ENCODE measurements at regions not wholly inside any gene's neighbourhood (a gene's known extent, or its start where the extent isn't known, plus 50 kb on each side); places are given as distances from the start of the nearest gene placed in this dataset.

DNA sequence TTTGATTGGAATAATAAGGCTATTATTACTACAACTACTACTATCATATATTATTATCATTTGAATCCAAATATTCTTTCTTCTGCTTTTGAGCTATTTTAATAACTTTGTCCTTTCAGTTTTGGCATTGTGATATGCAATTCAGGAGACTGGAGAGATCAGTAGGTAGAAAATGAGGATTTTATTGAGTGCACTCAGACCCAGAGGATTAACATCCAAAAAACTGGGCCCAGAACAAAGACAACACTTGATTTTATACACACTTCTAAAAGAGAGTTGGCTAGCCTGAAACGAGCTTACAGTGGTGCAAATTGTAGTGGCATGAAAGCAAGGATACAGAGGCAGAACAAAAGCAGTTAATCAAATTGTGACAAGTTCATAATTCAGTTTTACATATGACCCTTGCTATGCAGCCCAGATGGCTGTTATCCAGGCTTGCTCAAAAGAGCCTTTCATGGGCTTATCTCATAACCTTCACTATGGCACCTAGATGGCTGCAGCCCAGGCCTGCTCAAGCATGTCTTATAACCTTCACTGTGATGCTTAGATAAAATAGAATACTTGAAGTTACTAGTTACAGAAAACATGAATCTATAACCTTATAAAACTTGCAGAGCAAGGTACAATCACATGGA is 796.3 kb upstream of the RAG2 start:
- DNase-seq (ENCODE audit: low read depth): no peak
- TF ChIP-seq, protein P1, sequence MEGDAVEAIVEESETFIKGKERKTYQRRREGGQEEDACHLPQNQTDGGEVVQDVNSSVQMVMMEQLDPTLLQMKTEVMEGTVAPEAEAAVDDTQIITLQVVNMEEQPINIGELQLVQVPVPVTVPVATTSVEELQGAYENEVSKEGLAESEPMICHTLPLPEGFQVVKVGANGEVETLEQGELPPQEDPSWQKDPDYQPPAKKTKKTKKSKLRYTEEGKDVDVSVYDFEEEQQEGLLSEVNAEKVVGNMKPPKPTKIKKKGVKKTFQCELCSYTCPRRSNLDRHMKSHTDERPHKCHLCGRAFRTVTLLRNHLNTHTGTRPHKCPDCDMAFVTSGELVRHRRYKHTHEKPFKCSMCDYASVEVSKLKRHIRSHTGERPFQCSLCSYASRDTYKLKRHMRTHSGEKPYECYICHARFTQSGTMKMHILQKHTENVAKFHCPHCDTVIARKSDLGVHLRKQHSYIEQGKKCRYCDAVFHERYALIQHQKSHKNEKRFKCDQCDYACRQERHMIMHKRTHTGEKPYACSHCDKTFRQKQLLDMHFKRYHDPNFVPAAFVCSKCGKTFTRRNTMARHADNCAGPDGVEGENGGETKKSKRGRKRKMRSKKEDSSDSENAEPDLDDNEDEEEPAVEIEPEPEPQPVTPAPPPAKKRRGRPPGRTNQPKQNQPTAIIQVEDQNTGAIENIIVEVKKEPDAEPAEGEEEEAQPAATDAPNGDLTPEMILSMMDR (conservative IDR thresholded peaks at IDR 0.05; ENCODE audit: low read depth, low read length): no peak
- no peak overlapping the region for H3K4me3 ChIP-seq (ENCODE audit: low read depth, low read length)

DNA sequence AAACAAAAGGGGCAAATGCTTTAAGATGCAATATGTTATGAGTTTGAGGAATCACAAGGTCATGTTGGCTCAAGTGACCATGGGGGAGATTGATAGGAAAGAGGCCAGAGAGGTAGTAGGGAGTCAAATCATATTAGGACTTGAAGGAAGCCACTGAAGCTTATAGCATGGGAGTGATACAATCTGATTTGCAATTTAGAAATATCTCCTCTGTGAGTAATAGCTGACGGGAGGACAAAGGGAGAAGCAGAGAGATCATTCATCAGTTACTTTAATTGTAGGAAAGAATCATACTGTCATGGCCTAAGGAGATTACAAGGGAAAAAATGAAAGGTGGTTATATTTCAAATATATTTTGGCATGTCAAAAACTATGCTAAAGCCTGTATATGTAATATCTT is 793.6 kb upstream of the RAG2 start:
- TF ChIP-seq, protein P1 (conservative IDR thresholded peaks at IDR 0.05; ENCODE audit: low read depth, low read length): no peak
- H3K4me3 ChIP-seq (ENCODE audit: low read depth, low read length): no peak overlapping the region
- DNase-seq (ENCODE audit: low read depth): no peak

DNA sequence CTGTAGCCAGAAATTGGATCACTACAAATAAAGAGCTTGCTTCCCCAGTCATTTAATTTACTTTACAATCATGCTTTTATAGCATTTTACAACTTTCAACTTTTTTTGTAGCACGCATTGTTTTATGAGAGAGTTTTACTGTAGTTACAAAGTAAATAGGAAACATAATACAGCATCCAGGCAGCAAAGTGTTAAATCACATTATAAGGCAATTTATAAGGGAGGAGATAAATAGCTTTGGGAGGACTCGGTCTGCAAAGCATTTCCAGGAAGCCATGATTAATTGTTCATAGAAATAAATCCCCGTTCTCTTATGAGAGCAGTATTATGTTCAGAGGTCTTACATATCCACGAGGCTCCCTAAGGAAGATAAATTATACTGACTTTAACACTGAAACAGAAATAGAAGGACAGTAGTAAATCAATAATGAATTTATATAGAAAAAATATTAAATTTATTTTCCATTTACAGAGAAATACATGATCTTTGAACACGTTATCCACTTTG is 792.6 kb upstream of the RAG2 start:
- TF ChIP-seq, protein P1 (conservative IDR thresholded peaks at IDR 0.05; ENCODE audit: low read depth, low read length): no peak
- H3K4me3 ChIP-seq (ENCODE audit: low read depth, low read length): no peak overlapping the region
- no peak for DNase-seq (ENCODE audit: low read depth)

DNA sequence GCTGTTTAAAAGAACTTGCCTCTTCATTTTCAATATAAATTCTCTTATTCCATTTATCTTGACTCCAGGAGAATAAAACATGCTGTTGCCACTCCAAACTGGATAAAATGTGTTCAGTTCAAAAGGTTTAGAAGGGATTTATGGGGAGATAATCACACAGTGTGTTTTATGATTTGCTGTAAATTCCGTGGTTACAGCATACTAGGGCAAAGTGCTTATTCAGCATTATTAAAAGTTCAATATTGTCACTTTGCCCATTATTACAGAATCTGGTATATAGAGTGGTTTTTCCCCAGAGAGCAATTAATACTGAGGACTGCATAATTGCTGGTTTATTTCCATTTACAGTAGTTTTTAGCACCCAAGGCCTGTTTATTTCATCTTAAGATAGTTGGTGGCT is 780.9 kb upstream of the RAG2 start:
- H3K4me3 ChIP-seq (ENCODE audit: low read depth, low read length): no peak overlapping the region
- DNase-seq (ENCODE audit: low read depth): no peak
- TF ChIP-seq, protein P1 (conservative IDR thresholded peaks at IDR 0.05; ENCODE audit: low read depth, low read length): no peak

DNA sequence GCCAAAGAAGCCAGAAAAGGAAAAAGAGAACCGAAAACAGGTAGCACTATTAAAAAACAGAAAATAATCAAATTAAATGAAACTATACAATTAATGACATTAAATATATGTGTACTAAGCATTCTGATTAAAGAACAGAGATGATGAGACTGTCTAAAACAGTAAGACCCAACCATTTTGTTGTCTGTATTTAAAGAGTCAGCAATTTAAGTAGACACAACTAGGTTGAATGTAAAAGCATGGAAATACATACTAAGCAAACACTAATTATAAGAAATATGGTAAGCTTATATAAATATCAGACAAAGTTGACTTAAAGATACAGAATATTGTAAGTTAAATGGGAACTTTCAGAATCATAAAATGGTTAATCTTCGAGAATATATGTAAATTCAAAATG is 774.6 kb upstream of the RAG2 start:
- H3K4me3 ChIP-seq (ENCODE audit: low read depth, low read length): no peak overlapping the region
- no peak for DNase-seq (ENCODE audit: low read depth)
- TF ChIP-seq, protein P1 (conservative IDR thresholded peaks at IDR 0.05; ENCODE audit: low read depth, low read length): no peak

DNA sequence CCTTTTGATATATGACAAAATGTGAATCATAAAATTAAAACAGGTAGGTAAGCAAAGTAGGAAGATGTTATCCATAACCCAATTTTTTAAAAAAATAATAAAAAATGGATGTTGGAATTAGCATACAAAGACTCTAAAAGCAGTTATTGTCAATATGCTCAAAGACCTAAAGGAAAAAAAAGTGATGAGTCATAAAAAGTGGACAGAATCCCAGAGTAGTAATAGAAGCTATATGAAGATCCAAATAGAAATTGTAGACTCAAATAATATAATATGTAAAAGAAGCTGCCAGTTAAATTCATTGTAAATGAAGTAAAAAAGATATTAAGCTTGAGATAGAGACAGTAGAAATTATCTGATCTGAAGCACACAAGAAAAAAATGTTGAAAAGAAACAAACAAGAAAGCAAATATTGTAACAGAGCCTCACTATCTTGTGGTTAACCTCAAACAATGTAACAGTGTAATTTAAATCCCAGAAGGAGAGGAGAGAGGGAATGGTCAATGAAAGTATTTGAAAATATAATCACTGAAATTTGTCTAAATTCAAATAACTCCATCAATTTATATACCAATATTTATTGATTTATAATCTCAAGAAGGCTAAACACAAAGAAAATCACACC is 773.4 kb upstream of the RAG2 start:
- TF ChIP-seq, protein P1 (conservative IDR thresholded peaks at IDR 0.05; ENCODE audit: low read depth, low read length): no peak
- H3K4me3 ChIP-seq (ENCODE audit: low read depth, low read length): no peak overlapping the region
- no peak for DNase-seq (ENCODE audit: low read depth)

DNA sequence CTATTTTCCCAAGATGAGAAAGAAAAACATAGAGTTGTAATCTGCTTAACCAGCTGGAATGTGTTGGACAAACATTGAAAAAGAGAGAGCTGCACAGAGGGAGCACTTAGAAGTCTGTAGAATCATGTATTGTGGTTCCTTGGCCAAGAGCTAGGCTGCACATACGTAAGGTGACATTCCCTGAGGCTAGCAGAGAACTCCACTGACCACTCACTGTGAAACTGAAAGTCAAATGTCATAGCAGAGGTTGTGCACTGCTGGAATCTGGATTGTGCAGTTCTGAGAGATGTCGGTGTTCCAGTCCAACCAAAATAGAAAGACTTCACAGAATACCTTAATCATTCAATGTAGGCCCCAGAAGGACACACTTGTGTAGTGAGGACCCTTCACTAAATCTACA is 772.8 kb upstream of the RAG2 start:
- TF ChIP-seq, protein P1 (conservative IDR thresholded peaks at IDR 0.05; ENCODE audit: low read depth, low read length): no peak
- no peak overlapping the region for H3K4me3 ChIP-seq (ENCODE audit: low read depth, low read length)
- DNase-seq (ENCODE audit: low read depth): no peak
